ENCODE measurements at regions not wholly inside any gene's neighbourhood (a gene's known extent, or its start where the extent isn't known, plus 50 kb on each side); places are given as distances from the start of the nearest gene placed in this dataset.

DNA sequence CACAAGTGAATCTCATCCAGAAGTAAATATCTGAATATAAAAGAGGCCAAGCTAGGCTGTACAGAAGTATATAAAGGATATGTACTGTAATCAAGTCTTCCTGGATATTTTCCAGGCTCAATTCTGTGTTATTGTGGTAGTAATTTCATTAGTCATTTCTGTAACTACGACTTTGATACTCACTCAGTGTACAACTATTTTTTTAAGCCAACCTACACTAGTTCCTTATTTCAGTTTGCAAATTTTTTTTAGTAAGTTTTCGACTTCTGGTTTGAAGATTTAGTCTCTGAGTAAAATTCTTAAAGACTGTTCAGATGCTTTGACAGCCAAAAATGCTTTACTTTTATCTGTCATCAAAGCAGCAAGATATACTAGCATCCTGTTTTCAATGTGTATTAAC lies 130.8 kb downstream of the CAPZA3 start:
- TF ChIP-seq CTCF (IDR thresholded peaks at IDR 0.05; ENCODE audit: unreplicated experiment) = no peak
- peaks cover 6% of the 10 kb centered on the region for H3K4me1 Mint-ChIP-seq (ENCODE audit: low read depth)
- H3K4me3 Mint-ChIP-seq (ENCODE audit: low read depth) = no peak overlapping the region
- no peaks in the 10 kb centered on the region for H3K27me3 Mint-ChIP-seq
- no peak for DNase-seq (ENCODE audit: low spot score, unreplicated experiment)
- H3K9me3 Mint-ChIP-seq (ENCODE audit: low read depth) = peaks cover 5% of the 10 kb centered on the region
- H3K36me3 Mint-ChIP-seq (ENCODE audit: insufficient read depth) = peaks cover 2% of the 10 kb centered on the region
- no peak overlapping the region for H3K27ac Mint-ChIP-seq

DNA sequence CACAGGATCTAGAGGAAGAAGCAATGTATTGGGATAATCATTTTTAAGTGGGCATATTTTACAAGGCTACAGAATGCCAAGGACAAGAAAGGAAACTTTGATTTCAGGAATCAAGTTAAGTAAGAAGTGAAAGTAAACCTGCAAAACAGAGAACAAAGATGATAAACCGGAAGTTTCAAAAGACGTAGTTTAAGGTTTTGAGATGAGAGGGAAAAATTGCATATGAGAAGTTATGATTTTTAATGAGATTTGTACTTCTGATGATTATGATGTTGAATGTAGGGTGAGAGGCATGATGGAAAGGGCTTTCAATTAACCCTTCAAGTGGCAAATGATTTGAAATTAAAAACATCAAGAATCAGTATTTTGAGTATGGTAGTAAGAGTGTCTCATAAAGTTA lies 134.9 kb downstream of the CAPZA3 start:
- Mint-ChIP-seq H3K27ac (no peak overlapping the region), H3K4me3 (ENCODE audit: low read depth) (no peak overlapping the region), H3K4me1 (ENCODE audit: low read depth) (peaks cover 6% of the 10 kb centered on the region), H3K9me3 (ENCODE audit: low read depth) (peaks cover 4% of the 10 kb centered on the region), H3K36me3 (ENCODE audit: insufficient read depth) (peaks cover 2% of the 10 kb centered on the region), H3K27me3 (peaks cover 6% of the 10 kb centered on the region)
- DNase-seq (ENCODE audit: low spot score, unreplicated experiment) = no peak
- TF ChIP-seq CTCF (IDR thresholded peaks at IDR 0.05; ENCODE audit: unreplicated experiment) = no peak

DNA sequence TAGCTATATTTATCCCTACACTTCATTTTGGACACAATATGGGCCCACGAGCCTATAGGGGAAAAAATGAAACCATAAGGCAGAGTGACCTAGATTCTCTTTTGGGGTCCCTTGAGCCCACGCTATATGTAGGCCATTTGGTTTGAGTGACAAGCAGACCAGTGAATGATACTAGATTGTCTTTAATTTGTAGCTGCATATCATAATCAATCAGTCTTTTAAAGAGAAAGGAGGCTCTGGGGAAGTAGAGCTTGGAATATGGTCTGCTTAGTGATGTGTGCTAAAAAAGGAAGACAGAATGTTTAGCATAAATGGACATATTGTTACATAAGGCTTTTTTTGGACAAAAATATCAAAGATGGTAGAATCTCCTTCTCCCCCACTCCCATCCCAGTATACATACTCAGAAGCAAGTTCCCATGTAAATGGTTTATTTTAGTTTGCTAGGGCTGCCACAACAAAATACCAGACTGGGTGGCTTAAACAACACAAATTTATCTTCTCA lies 140.8 kb downstream of the CAPZA3 start:
- Mint-ChIP-seq H3K27ac (no peak overlapping the region), H3K9me3 (ENCODE audit: low read depth) (peaks cover 3% of the 10 kb centered on the region), H3K36me3 (ENCODE audit: insufficient read depth) (no peaks in the 10 kb centered on the region), H3K4me1 (ENCODE audit: low read depth) (no peaks in the 10 kb centered on the region), H3K4me3 (ENCODE audit: low read depth) (no peak overlapping the region), H3K27me3 (peaks cover 9% of the 10 kb centered on the region)
- DNase-seq (ENCODE audit: low spot score, unreplicated experiment) = no peak
- TF ChIP-seq CTCF (IDR thresholded peaks at IDR 0.05; ENCODE audit: unreplicated experiment) = no peak

- no peaks in the 10 kb centered on the region for H3K4me1 Mint-ChIP-seq (ENCODE audit: low read depth)
Measured at GRCh38 chr12:18882690-18883089, 144.8 kb downstream of the CAPZA3 start.

GRCh38 chr12:18886962-18887361 lies 149.0 kb downstream of the CAPZA3 start:
- no peak for TF ChIP-seq CTCF (IDR thresholded peaks at IDR 0.05; ENCODE audit: unreplicated experiment)
- peaks cover 5% of the 10 kb centered on the region for H3K27me3 Mint-ChIP-seq
- DNase-seq (ENCODE audit: low spot score, unreplicated experiment) = no peak
- H3K4me1 Mint-ChIP-seq (ENCODE audit: low read depth) = peaks cover 2% of the 10 kb centered on the region
- H3K36me3 Mint-ChIP-seq (ENCODE audit: insufficient read depth) = peaks cover 2% of the 10 kb centered on the region
- H3K9me3 Mint-ChIP-seq (ENCODE audit: low read depth) = peaks cover 9% of the 10 kb centered on the region
- H3K4me3 Mint-ChIP-seq (ENCODE audit: low read depth) = no peak overlapping the region
- no peak overlapping the region for H3K27ac Mint-ChIP-seq

More at GRCh38 chr12:18882690-18883089, 144.8 kb downstream of the CAPZA3 start:
- Mint-ChIP-seq H3K27me3 (peaks cover 8% of the 10 kb centered on the region), H3K27ac (no peak overlapping the region), H3K36me3 (ENCODE audit: insufficient read depth) (no peaks in the 10 kb centered on the region), H3K9me3 (ENCODE audit: low read depth) (peaks cover 3% of the 10 kb centered on the region), H3K4me3 (ENCODE audit: low read depth) (no peak overlapping the region)
- no peak for DNase-seq (ENCODE audit: low spot score, unreplicated experiment)
- TF ChIP-seq CTCF (IDR thresholded peaks at IDR 0.05; ENCODE audit: unreplicated experiment) = no peak
